GM12878 (cell line): ENCODE measurements at regions not wholly inside any gene's neighbourhood (a gene's known extent, or its start where the extent isn't known, plus 50 kb on each side); places are given as distances from the start of the nearest gene placed in this dataset.

Source experiments
- ATAC-seq: fragments of 200-7000 bp; cut with Tn5 transposase; 3 replicates; pipeline ENCODE4 v1.9.1; 2020; ENCODE audit warnings: mild to moderate bottlenecking, moderate library complexity
- BruUV-seq: library from RNA; stranded (reverse); fragments of 400-500 nt; replicated peaks from 2 replicates; lab custom pipeline; 2021; lab: Mats Ljungman, UMichigan
- CTCF ChIA-PET: fragments of 300-600 bp; sonication (Branson Sonifier 250); formaldehyde crosslinking; extraction: SDS; loops from one replicate; lab custom pipeline; 2021; ENCODE audit warnings: inconsistent platforms; lab: Yijun Ruan, JAX
- POLR2A ChIA-PET: fragments of 350-600 bp; formaldehyde crosslinking; extraction: SDS; loops from one replicate; lab custom pipeline; 2021; ENCODE audit warnings: inconsistent platforms; lab: Charles Lee
- RAD21 ChIA-PET: fragments of 300-600 bp; sonication (Branson Sonifier 250); formaldehyde crosslinking; loops from one replicate; lab custom pipeline; 2023; ENCODE audit warnings: antibody characterized with exemption; ENCODE audit not compliant: unreplicated experiment; lab: Charles Lee
- SMC1A ChIA-PET: fragments of 300-600 bp; sonication (Branson Sonifier 250); formaldehyde crosslinking; loops from one replicate; lab custom pipeline; 2023; ENCODE audit not compliant: unreplicated experiment, uncharacterized antibody; lab: Charles Lee
- DNase-seq: peaks from one replicate; pipeline ENCODE4 v3.0.0-alpha.2; 2011; ENCODE audit warnings: low read depth, low spot score
- FAIRE-seq: peaks from 3 replicates; lab custom pipeline; 2011; peaks lifted over from hg19 to GRCh38; lab: Jason Lieb, UNC
- H2AFZ ChIP-seq: 2 replicates; pipeline ENCODE4 v1.6.0; 2011; ENCODE audit warnings: low read depth, low read length, control low read depth; ENCODE audit not compliant: control insufficient read depth
- H3K27ac ChIP-seq: 2 replicates; pipeline ENCODE4 v1.5.1; 2011; ENCODE audit warnings: control low read depth; ENCODE audit not compliant: control insufficient read depth, insufficient read depth
- H3K27me3 ChIP-seq, 2 experiments: replicated peaks in 1 of 2; 2 replicates each; pipeline versions ENCODE4 v1.6.0 to v1.6.1; 2011; ENCODE audit warnings: low read length in 1 of 2; ENCODE audit not compliant: control insufficient read depth in 2 of 2, insufficient read depth in 2 of 2
- H3K36me3 ChIP-seq, 2 experiments: 2 replicates each; pipeline ENCODE4 v1.5.1; 2011; ENCODE audit warnings: low read length in 1 of 2; ENCODE audit not compliant: control insufficient read depth in 2 of 2, insufficient read depth in 2 of 2
- H3K4me1 ChIP-seq: 2 replicates; pipeline ENCODE4 v1.6.1; 2011; ENCODE audit warnings: mild to moderate bottlenecking, low read length, moderate library complexity, mixed read lengths; ENCODE audit not compliant: control insufficient read depth, insufficient read depth
- H3K4me2 ChIP-seq: 2 replicates; pipeline ENCODE4 v1.6.0; 2011; ENCODE audit warnings: control low read depth; ENCODE audit not compliant: control insufficient read depth, insufficient read depth
- H3K4me3 ChIP-seq: fragments of 200-600 bp; sonication (generic); 2 replicates; pipeline ENCODE4 v1.5.1; 2016
- H3K79me2 ChIP-seq: 2 replicates; pipeline ENCODE4 v1.6.0; 2011; ENCODE audit warnings: low read length; ENCODE audit not compliant: control insufficient read depth, insufficient read depth
- H3K9ac ChIP-seq: 2 replicates; pipeline ENCODE4 v1.8.0; 2011; ENCODE audit warnings: low read length, control low read depth, mixed read lengths; ENCODE audit not compliant: control insufficient read depth, insufficient read depth
- H3K9me3 ChIP-seq: replicated peaks from 3 replicates; pipeline ENCODE4 v1.5.1; 2011; ENCODE audit warnings: mild to moderate bottlenecking, low read length; ENCODE audit not compliant: control insufficient read depth, insufficient read depth
- H4K20me1 ChIP-seq: 2 replicates; pipeline ENCODE4 v1.6.0; 2011; ENCODE audit not compliant: control insufficient read depth, insufficient read depth
- CHD4 ChIP-seq: fragments of 200-600 bp; sonication (generic); IDR thresholded peaks from 2 replicates; pipeline ENCODE4 v1.6.1; 2016; ENCODE audit warnings: mild to moderate bottlenecking
- CREB1 ChIP-seq: IDR thresholded peaks from 2 replicates; pipeline ENCODE4 v1.6.1; 2012; ENCODE audit warnings: low read depth, mild to moderate bottlenecking, inconsistent platforms
- ETV6 ChIP-seq, 2 experiments: fragments of 450-650 bp in 1 of 2; IDR thresholded peaks in 1 of 2; conservative IDR thresholded peaks in 1 of 2; 2 replicates each; pipeline ENCODE4 v1.6.1; 2014; ENCODE audit warnings: antibody characterized with exemption in 1 of 2, borderline replicate concordance in 1 of 2, low read depth in 1 of 2, mild to moderate bottlenecking in 1 of 2, moderate library complexity in 1 of 2
- FOXK2 ChIP-seq: fragments of 450-650 bp; IDR thresholded peaks from 2 replicates; pipeline ENCODE4 v1.6.1; 2017; ENCODE audit warnings: mild to moderate bottlenecking, moderate library complexity
- HSF1 ChIP-seq: fragments of 150-350 bp; IDR thresholded peaks from 2 replicates; pipeline ENCODE4 v1.6.1; 2014; ENCODE audit warnings: mild to moderate bottlenecking, low read depth, low read length
- MLLT1 ChIP-seq: fragments of 450-650 bp; IDR thresholded peaks from 2 replicates; pipeline ENCODE4 v1.6.1; 2016; ENCODE audit warnings: mild to moderate bottlenecking
- MTA2 ChIP-seq: fragments of 450-650 bp; IDR thresholded peaks from 2 replicates; pipeline ENCODE4 v1.6.1; 2016; ENCODE audit warnings: low read depth, mild to moderate bottlenecking, moderate library complexity
- POU2F2 ChIP-seq: IDR thresholded peaks from 3 replicates; pipeline ENCODE4 v1.6.1; 2011; ENCODE audit warnings: low read depth, mild to moderate bottlenecking, low read length, borderline replicate concordance
- RELA ChIP-seq: fragments of 450-650 bp; IDR thresholded peaks from 2 replicates; pipeline ENCODE4 v1.8.0; 2014; ENCODE audit warnings: borderline replicate concordance; ENCODE audit not compliant: partially characterized antibody
- SIN3A ChIP-seq: IDR thresholded peaks from 2 replicates; pipeline ENCODE4 v1.6.1; 2012; ENCODE audit warnings: low read depth, low read length, improper control_type of control experiment
- SKIL ChIP-seq: fragments of 450-650 bp; IDR thresholded peaks from 2 replicates; pipeline ENCODE4 v1.6.1; 2017; ENCODE audit warnings: mild to moderate bottlenecking, low read depth, inconsistent platforms; ENCODE audit not compliant: poor library complexity, severe bottlenecking
- SREBF2 ChIP-seq: IDR thresholded peaks from 2 replicates; pipeline ENCODE4 v1.6.1; 2012; ENCODE audit warnings: mild to moderate bottlenecking, low read length
- USF1 ChIP-seq: IDR thresholded peaks from 2 replicates; pipeline ENCODE4 v1.6.1; 2011; ENCODE audit warnings: borderline replicate concordance, low read depth, mild to moderate bottlenecking, moderate library complexity, mixed read lengths, low read length; ENCODE audit not compliant: insufficient read depth; ENCODE audit errors: extremely low read length
- YY1 ChIP-seq: IDR thresholded peaks from 2 replicates; pipeline ENCODE4 v1.6.1; 2011; ENCODE audit warnings: low read depth, mild to moderate bottlenecking, low read length
- WGBS: methylation state at CpG from one replicate; pipeline ENCODE4 v1.1.6; 2016; ENCODE audit warnings: low lambda C conversion rate; ENCODE audit not compliant: insufficient replicate concordance, insufficient coverage; ENCODE audit errors: missing lambda C conversion rate; 5-methylcytosine and 5-hydroxymethylcytosine counted together
- in situ Hi-C: fragments of 300-500 bp; cut with MboI; formaldehyde crosslinking; loops from 9 replicates; pipeline ENCODE4 v1.14.3; 2018; ENCODE audit warnings: mixed read lengths
- intact Hi-C: fragments of 100-400 bp; cut with micrococcal nuclease; formaldehyde crosslinking; loops from one replicate; pipeline ENCODE4 v1.14.2; 2022; ENCODE audit not compliant: unreplicated experiment

- TF ChIP-seq HSF1 = no peak
- no peak for TF ChIP-seq ETV6 (conservative IDR thresholded peaks at IDR 0.05 in 1 of 2, IDR thresholded peaks at IDR 0.05 in 1 of 2; ENCODE audit: borderline replicate concordance in 1 of 2, low read depth in 1 of 2)
- TF ChIP-seq MLLT1 = no peak
Observed at GRCh38 chr12:3364226-3364625, 126.8 kb upstream of the PRMT8 start (continued).

GRCh38 chr12:3364661-3365462, 126.1 kb upstream of the PRMT8 start:
- DNase-seq = no peak
- ATAC-seq = no peak
- in situ Hi-C loops = no loop called here
- ChIA-PET POLR2A (no interaction called here), SMC1A (no interaction called here), CTCF (no interaction called here), RAD21 (no interaction called here)
- Histone ChIP-seq H3K79me2 (no peaks in the 10 kb centered on the region), H3K27me3 (peaks cover 5 to 10% of the 10 kb centered on the region in 2 experiments; a peak in 3 of 4 replicates), H3K27ac (no peak overlapping the region), H3K9ac (no peak overlapping the region), H3K36me3 (no peaks in the 10 kb centered on the region), H4K20me1 (no peaks in the 10 kb centered on the region), H3K9me3 (no peaks in the 10 kb centered on the region), H3K4me1 (0 out of 2 replicates have a peak, but pooled peaks cover 3% of the 10 kb centered on the region), H3K4me2 (no peak overlapping the region), H2AFZ (no peak overlapping the region), H3K4me3 (no peak overlapping the region)
- 67% methylated on average over 13 of the region's 13 CpGs for WGBS
- intact Hi-C loops = no loop called here
- FAIRE-seq = no peak
- BruUV-seq = no TSS peak
- no peak for TF ChIP-seq USF1
- no peak for TF ChIP-seq POU2F2
- no peak for TF ChIP-seq MTA2
- TF ChIP-seq YY1 = no peak
- no peak for TF ChIP-seq SIN3A
- TF ChIP-seq RELA = no peak
- no peak for TF ChIP-seq FOXK2
- TF ChIP-seq CHD4 = no peak
- no peak for TF ChIP-seq SREBF2
- no peak for TF ChIP-seq CREB1
- TF ChIP-seq SKIL = no peak
